HG03139 (cell line): ENCODE measurements at regions not wholly inside any gene's neighbourhood (a gene's known extent, or its start where the extent isn't known, plus 50 kb on each side); places are given as distances from the start of the nearest gene placed in this dataset.
A peak's percentile ranks its signal among the peaks of the same experiment; 100 is the strongest.

Experiments
- ATAC-seq: cut with Tn5 transposase; IDR thresholded peaks from one replicate; pipeline ENCODE4 v1.9.1; 2021; ENCODE audit not compliant: unreplicated experiment

- ATAC-seq, result peak; percentile 95
Measured at GRCh38 chr6:71420693-71421328, 132.2 kb downstream of the OGFRL1 start.

DNA sequence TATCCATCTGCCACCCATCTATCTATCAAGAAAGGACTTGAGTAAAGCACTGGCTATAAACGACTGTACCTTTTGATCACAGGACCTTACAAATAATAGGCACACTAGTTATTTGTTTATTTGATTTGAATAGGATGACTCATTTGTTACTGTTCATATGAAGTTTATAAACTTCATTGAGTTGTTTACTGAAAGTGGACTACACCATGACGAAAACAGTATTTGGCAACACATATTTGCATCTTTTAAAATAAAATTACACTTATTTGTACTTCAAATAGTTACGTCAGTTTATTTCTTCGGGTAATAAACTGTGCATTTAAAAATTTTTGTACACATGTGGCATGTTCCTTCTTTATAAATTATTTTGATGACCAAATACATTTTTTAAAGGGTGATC, 133.0 kb downstream of the OGFRL1 start:
- no peak for ATAC-seq

DNA sequence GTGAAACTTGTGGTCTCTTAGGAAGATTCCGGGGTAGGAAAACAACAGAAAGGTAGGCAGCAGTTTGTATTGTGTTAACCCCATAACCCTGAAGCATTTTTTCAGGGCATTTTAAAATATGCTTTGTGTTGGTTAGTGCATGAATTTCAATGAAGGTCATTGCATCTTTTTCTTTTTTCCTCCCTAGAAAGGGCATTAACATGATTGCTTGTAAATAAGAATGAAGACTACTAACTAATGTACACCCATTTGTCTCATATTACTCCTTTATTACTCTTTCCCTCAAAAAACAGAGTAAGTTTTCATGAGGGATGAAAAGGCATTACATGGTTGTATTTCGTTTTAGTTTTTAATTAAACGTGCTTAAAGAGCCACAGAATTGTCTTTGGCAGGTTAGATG, 141.4 kb downstream of the OGFRL1 start:
- ATAC-seq, result no peak

DNA sequence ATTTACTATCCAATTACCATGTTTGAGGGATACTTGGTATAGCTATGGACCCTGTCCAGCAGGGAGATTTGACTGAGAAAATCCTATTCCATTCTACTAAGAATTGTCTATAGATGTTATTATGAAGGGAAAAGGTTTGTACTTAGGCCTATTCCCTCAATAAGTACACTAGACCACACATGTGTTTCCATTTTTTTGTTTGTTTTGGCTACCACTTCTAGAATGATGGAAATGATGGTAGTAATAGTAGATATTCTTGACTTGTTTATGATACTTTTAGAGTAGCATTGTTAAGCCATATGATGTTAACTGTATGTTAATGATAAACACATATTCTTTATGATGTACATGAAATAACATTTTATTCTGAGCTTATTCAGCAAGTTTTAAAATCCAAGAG, 144.8 kb downstream of the OGFRL1 start:
- no peak for ATAC-seq

DNA sequence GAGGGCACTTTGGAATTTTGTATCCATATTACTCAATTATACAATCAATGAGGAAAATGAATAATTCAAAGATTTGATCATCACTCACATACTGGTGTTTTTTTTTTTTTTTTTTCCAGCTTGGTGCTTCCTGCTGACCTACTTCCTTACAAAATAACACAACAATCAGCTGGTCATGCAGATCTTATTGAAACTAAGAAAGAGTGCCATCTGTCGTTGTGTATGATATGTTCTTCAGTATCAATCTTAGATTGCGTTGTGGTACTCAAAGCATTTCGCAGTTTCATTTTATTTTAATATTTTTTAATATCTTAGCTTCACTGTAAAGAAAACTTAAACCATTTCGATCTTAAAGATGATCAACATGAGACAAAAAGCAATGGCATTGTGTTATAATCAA, 155.6 kb downstream of the OGFRL1 start:
- no peak for ATAC-seq

GRCh38 chr6:71446057-71446456, 157.4 kb downstream of the OGFRL1 start:
- ATAC-seq, result no peak

GRCh38 chr6:71446470-71446869, 157.9 kb downstream of the OGFRL1 start:
- no peak for ATAC-seq

DNA sequence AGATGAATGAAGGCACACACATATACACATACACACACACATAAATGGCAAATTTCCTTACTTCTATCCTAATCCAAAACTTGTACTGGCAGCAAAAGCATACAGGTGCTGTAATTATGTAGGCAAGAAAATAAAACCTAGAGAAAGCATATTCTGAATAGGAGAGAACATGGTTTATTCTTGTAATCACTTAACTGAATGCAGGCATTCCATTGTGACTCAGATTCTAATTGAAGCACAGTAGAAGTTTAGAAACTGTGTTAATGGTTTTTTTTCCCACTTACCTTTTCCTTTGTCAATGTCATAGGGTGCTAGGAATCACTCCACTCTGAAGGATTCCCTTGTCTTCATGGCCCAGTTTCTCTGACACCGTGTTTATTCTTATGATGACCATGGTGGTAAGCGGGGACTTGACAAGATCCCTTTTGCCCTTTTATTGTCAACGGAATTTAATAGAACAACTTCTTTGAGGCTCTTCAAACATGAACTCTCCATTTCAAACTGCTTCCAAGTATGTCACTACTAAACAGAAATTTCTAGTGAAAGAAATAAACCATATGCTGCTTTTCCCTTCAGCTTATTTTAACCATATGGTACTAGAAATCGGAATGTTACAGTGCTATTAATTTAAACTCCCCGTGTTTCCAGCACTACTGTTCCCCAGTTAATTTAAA, 164.2 kb downstream of the OGFRL1 start:
- no peak for ATAC-seq

DNA sequence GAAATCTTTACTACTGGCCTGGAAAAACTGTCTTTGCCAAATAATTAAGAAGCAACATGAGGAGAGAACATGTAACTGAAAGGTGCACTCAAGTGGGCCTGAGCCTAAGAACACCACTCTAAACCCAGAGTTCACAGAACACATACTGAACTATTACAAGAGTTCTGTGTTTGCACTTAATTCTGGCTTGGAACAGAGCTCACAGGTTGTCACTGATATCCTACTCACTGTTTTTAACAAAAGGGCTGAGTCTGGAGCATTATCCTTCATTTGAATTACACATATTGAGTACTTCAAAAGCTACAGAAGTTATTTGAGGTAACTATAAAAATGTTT, 164.7 kb downstream of the OGFRL1 start:
- no peak for ATAC-seq

DNA sequence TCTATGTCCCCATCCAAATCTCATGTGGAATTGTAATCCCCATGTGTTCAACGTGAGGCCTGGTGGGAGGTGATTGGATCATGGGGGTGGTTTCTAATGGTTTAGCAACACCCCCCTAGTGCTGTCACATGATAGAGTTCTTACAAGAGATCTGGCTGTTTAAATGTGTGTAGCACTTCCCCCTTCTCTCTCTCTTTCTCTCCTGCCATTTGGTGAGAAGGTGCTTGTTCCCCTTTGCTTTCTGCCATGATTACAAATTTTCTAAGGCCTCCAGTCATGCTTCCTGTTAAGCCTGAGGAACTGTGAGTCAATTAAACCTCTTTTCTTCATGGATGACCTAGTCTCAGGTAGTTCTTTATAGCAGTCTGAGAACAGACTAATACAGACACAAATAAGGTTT, 165.4 kb downstream of the OGFRL1 start:
- no peak for ATAC-seq

- no peak for ATAC-seq
Measured at GRCh38 chr6:71457929-71458328, 169.3 kb downstream of the OGFRL1 start.

- ATAC-seq, result no peak
Measured at GRCh38 chr6:71459162-71459561, 170.6 kb downstream of the OGFRL1 start.

- ATAC-seq, result no peak
Measured at GRCh38 chr6:71460933-71461332, 172.3 kb downstream of the OGFRL1 start.

DNA sequence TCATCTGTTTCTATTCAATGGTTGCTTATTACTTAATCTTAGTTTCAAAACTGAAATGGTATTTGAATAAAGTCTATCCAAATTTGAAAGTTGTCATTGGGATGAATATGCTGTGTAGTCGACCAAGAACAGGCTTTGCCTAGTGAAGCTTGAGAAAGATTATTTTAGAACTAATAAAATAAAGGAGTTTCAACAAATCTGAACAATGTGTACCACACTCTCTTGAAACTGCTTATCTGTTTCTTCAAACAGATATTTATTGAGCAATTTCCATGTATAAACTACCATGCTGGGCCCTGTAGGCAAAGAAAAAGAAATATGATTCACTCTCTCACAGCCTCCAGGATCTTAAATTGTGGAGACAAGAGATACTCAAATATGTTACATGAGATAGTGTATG, 174.4 kb downstream of the OGFRL1 start:
- no peak for ATAC-seq

DNA sequence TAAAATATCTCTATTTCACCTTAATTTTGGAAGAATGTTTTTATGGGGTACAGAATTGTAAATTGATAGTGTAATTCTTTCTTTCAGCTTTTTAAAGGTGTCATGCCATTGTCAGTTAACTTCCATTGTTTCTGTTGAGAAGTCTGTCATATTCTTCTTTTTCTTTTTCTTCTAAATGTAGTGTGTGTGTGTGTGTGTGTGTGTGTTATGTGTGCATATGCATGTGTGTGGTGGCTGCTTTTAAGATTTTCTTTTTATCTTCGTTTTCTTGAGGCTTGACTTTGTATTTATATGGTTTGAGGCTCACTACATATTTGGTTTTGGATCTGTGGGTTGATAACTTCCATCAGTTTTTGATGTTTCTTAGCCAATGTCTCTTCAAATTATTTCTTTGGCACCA, 176.5 kb downstream of the OGFRL1 start:
- ATAC-seq, result no peak

GRCh38 chr6:71466362-71466761, 177.8 kb downstream of the OGFRL1 start:
- ATAC-seq, result no peak

GRCh38 chr6:71468038-71468437, 179.4 kb downstream of the OGFRL1 start:
- ATAC-seq, result no peak

GRCh38 chr6:71468841-71469700, 180.5 kb downstream of the OGFRL1 start:
- no peak for ATAC-seq

GRCh38 chr6:71471718-71472117, 183.1 kb downstream of the OGFRL1 start:
- ATAC-seq, result no peak

DNA sequence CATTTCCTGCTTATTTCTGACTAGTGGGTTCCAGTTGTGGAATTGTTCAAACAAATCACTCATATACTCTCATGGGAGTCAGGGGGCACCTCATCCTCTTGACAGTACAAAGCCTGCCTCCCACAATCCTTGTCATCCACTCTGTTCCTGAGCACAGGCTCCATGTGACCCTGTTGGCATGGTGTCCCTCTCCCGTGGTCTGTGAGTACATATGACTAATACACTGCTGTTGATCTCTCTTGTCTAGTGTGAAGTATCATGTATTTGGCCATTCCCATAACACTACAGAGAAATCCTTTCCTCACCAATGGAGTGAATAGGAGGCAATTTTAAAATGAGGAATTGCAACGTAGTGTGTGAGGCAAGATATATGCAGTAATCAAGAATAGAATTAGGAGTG, 185.3 kb downstream of the OGFRL1 start:
- ATAC-seq, result no peak

DNA sequence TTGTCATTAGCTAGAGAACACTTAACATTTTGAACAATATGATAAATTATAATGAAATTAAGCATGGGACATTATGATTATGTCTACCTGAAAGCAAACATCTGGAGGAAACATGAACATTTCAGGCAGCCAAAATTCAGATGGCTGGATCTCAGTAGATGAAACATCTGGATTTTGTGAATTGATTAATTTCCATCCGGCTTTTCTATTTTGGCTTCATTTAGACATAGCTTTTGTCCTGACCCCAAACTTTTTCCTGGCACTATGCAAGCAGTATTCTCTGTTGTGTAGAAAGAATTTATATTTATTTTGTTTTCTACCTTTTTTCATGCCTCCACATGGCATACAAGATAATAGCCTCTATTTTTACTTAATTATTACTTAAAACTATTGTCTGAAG, 186.3 kb downstream of the OGFRL1 start:
- no peak for ATAC-seq

- no peak for ATAC-seq
Measured at GRCh38 chr6:71476371-71476770, 187.8 kb downstream of the OGFRL1 start.
